HL-60 (cell line): ENCODE measurements at regions not wholly inside any gene's neighbourhood (a gene's known extent, or its start where the extent isn't known, plus 50 kb on each side); places are given as distances from the start of the nearest gene placed in this dataset.

Experiments used
- CTCF ChIP-seq: IDR thresholded peaks from one replicate; pipeline ENCODE4 v1.5.1; 2011; ENCODE audit warnings: low read length, control low read depth, inconsistent platforms; ENCODE audit not compliant: insufficient read depth
- POLR2AphosphoS5 ChIP-seq: IDR thresholded peaks from 2 replicates; pipeline ENCODE4 v1.6.1; 2012; ENCODE audit warnings: low read depth
- REST ChIP-seq: IDR thresholded peaks from 2 replicates; pipeline ENCODE4 v1.6.1; 2012; ENCODE audit warnings: low read depth; ENCODE audit not compliant: insufficient replicate concordance

- TF ChIP-seq CTCF = no peak
- no peak for TF ChIP-seq POLR2AphosphoS5
- no peak for TF ChIP-seq REST
Measured at GRCh38 chr1:203969846-203970245, 103.1 kb upstream of the SOX13 start.
